ENCODE measurements at regions not wholly inside any gene's neighbourhood (a gene's known extent, or its start where the extent isn't known, plus 50 kb on each side); places are given as distances from the start of the nearest gene placed in this dataset.

DNA sequence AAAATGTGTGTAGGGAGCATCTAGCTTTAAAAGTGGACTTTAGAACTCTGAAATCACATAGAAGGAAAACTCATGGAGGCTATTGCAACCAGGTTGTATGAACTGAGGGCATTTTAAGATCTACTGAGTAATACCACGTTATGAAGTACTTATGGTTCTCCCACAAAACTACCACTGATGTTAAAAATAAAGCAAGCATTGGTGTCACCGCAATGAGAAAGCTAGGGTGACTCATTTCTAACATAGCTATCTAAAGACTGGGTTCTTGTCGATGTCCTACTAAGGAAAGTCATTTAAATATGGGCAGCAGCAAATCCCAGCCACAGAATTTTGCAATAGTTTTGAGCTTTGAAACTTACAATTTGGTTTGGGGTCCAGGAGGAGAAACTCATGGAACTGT lies 584.8 kb downstream of the DIPK2A start:
- H3K27me3 Mint-ChIP-seq (ENCODE audit: insufficient read depth, unreplicated experiment): no peaks in the 10 kb centered on the region
- H3K4me1 Mint-ChIP-seq (ENCODE audit: insufficient read depth, unreplicated experiment): no peaks in the 10 kb centered on the region
- no TSS peak for BruUV-seq (replicated peaks)
- no peak for DNase-seq (ENCODE audit: unreplicated experiment)
- ChIA-PET CTCF (interaction anchor here (0.6 to 1.1 kb wide), 2 partner anchors 9 to 1421 kb away, joined by 3 read pairs; no protein-coding TSS in a partner anchor), POLR2A (no interaction called here)
- H3K27ac Mint-ChIP-seq (ENCODE audit: low read depth, unreplicated experiment): no peak overlapping the region
- H3K4me3 Mint-ChIP-seq (ENCODE audit: unreplicated experiment): no peak overlapping the region
- H3K36me3 Mint-ChIP-seq (ENCODE audit: insufficient read depth, unreplicated experiment): no peaks in the 10 kb centered on the region
- intact Hi-C loops (cut with micrococcal nuclease): no loop called here
- TF ChIP-seq, protein P1, sequence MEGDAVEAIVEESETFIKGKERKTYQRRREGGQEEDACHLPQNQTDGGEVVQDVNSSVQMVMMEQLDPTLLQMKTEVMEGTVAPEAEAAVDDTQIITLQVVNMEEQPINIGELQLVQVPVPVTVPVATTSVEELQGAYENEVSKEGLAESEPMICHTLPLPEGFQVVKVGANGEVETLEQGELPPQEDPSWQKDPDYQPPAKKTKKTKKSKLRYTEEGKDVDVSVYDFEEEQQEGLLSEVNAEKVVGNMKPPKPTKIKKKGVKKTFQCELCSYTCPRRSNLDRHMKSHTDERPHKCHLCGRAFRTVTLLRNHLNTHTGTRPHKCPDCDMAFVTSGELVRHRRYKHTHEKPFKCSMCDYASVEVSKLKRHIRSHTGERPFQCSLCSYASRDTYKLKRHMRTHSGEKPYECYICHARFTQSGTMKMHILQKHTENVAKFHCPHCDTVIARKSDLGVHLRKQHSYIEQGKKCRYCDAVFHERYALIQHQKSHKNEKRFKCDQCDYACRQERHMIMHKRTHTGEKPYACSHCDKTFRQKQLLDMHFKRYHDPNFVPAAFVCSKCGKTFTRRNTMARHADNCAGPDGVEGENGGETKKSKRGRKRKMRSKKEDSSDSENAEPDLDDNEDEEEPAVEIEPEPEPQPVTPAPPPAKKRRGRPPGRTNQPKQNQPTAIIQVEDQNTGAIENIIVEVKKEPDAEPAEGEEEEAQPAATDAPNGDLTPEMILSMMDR (IDR thresholded peaks at IDR 0.05; ENCODE audit: unreplicated experiment): no peak
- H3K9me3 Mint-ChIP-seq (ENCODE audit: unreplicated experiment): no peaks in the 10 kb centered on the region

DNA sequence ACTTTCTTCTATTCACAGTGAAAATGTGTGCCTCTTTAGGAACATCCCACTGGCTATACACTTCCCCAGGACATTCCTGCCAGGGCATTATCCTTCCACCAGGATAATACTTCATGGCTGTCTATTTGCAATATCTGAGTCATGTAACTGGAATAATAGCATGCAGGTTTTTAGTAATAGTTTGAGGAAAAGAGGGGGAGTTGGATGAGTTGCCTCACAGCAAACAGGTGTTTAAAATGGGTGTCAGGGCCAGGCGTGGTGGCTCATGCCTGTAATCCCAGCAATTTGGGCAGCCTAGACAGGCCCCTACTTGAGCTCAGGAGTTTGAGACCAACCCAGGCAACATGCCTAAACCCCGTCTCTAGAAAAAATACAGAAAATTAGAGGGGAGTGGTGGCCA lies 585.9 kb downstream of the DIPK2A start:
- Mint-ChIP-seq H3K4me3 (ENCODE audit: unreplicated experiment) (no peak overlapping the region), H3K36me3 (ENCODE audit: insufficient read depth, unreplicated experiment) (no peaks in the 10 kb centered on the region), H3K27me3 (ENCODE audit: insufficient read depth, unreplicated experiment) (no peaks in the 10 kb centered on the region), H3K4me1 (ENCODE audit: insufficient read depth, unreplicated experiment) (no peaks in the 10 kb centered on the region), H3K9me3 (ENCODE audit: unreplicated experiment) (no peaks in the 10 kb centered on the region), H3K27ac (ENCODE audit: low read depth, unreplicated experiment) (no peak overlapping the region)
- ChIA-PET POLR2A (no interaction called here), CTCF (interaction anchor here (1.1 kb wide), 1 partner anchor 10 kb away, joined by 3 read pairs; no protein-coding TSS in a partner anchor)
- BruUV-seq (replicated peaks): no TSS peak
- TF ChIP-seq, protein P1 (IDR thresholded peaks at IDR 0.05; ENCODE audit: unreplicated experiment): no peak
- intact Hi-C loops (cut with micrococcal nuclease): no loop called here
- peak; percentile 5 for DNase-seq (ENCODE audit: unreplicated experiment)

DNA sequence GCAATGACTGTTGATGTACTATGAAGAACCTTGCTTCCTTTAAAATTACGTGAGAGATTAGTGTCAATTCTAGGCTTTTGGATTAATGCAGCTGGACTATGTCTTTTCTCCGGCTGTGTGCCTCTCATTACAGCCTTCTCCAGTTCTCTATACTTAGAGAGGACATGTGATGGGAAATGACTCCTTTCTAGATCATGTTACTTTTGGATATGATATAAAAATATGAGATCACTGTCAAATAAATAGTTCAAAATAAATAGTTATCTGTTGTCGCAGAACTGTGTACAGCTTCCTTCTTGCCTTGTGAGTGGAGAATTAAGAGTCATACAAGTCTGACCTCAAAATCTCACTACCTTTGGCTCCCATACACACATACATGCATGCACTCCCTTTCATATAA lies 592.4 kb downstream of the DIPK2A start:
- Mint-ChIP-seq H3K9me3 (ENCODE audit: unreplicated experiment) (no peaks in the 10 kb centered on the region), H3K4me1 (ENCODE audit: insufficient read depth, unreplicated experiment) (no peaks in the 10 kb centered on the region), H3K36me3 (ENCODE audit: insufficient read depth, unreplicated experiment) (no peaks in the 10 kb centered on the region), H3K4me3 (ENCODE audit: unreplicated experiment) (no peak overlapping the region), H3K27me3 (ENCODE audit: insufficient read depth, unreplicated experiment) (no peaks in the 10 kb centered on the region), H3K27ac (ENCODE audit: low read depth, unreplicated experiment) (no peak overlapping the region)
- TF ChIP-seq, protein P1 (IDR thresholded peaks at IDR 0.05; ENCODE audit: unreplicated experiment): no peak
- DNase-seq (ENCODE audit: unreplicated experiment): no peak
- intact Hi-C loops (cut with micrococcal nuclease): no loop called here
- CTCF ChIA-PET: interaction anchor here (0.6 to 0.7 kb wide), 2 partner anchors 44 to 155 kb away, joined by 3 read pairs; no protein-coding TSS in a partner anchor
- POLR2A ChIA-PET: no interaction called here
- BruUV-seq (replicated peaks): no TSS peak

DNA sequence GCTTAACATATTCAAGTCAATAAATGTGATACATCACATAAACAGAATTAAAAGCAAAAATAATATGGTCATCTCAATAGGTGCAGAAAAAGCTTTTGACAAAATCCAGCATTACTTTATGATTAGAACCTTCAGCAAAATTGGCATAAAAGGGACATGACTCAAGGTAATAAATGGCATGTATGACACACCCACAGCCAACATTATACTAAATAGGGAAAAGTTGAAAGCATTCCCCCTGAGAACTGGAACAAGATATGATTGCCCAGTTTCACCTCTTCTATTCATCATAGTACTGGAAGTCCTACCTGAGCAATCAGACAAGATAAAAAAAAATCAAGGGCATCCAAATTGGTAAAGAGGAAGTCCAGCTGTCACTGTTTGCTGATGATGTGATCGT lies 594.7 kb downstream of the DIPK2A start:
- CTCF ChIA-PET: no interaction called here
- Mint-ChIP-seq H3K9me3 (ENCODE audit: unreplicated experiment) (no peaks in the 10 kb centered on the region), H3K4me1 (ENCODE audit: insufficient read depth, unreplicated experiment) (no peaks in the 10 kb centered on the region), H3K36me3 (ENCODE audit: insufficient read depth, unreplicated experiment) (no peaks in the 10 kb centered on the region), H3K27ac (ENCODE audit: low read depth, unreplicated experiment) (no peak overlapping the region), H3K4me3 (ENCODE audit: unreplicated experiment) (no peak overlapping the region), H3K27me3 (ENCODE audit: insufficient read depth, unreplicated experiment) (no peaks in the 10 kb centered on the region)
- TF ChIP-seq, protein P1 (IDR thresholded peaks at IDR 0.05; ENCODE audit: unreplicated experiment): no peak
- DNase-seq (ENCODE audit: unreplicated experiment): no peak
- no TSS peak for BruUV-seq (replicated peaks)
- POLR2A ChIA-PET: no interaction called here
- intact Hi-C loops (cut with micrococcal nuclease): no loop called here
